Neural progenitor cell (in vitro differentiated cells): ENCODE measurements at regions not wholly inside any gene's neighbourhood (a gene's known extent, or its start where the extent isn't known, plus 50 kb on each side); places are given as distances from the start of the nearest gene placed in this dataset.

Experiments
- DNase-seq: peaks from one replicate; pipeline ENCODE4 v3.0.0-alpha.2; 2016; ENCODE audit warnings: low spot score
- H2AFZ ChIP-seq: fragments of 200-600 bp; sonication (generic); replicated peaks from 2 replicates; pipeline ENCODE4 v1.6.1; 2016; ENCODE audit warnings: antibody characterized with exemption
- H3F3A ChIP-seq: fragments of 200-600 bp; sonication (generic); 2 replicates; pipeline ENCODE4 v1.6.1; 2016; ENCODE audit warnings: antibody characterized with exemption, low read depth
- H3K27ac ChIP-seq: fragments of 200-600 bp; sonication (generic); 2 replicates; pipeline ENCODE4 v1.5.1; 2016; ENCODE audit warnings: mild to moderate bottlenecking
- H3K27me3 ChIP-seq: fragments of 200-600 bp; sonication (generic); 2 replicates; pipeline ENCODE4 v1.6.1; 2016; ENCODE audit warnings: mild to moderate bottlenecking, moderate library complexity
- H3K36me3 ChIP-seq: fragments of 200-600 bp; sonication (generic); 2 replicates; pipeline ENCODE4 v1.5.1; 2016
- H3K4me1 ChIP-seq: fragments of 200-600 bp; sonication (generic); 2 replicates; pipeline ENCODE4 v1.6.1; 2016; ENCODE audit warnings: mixed run types
- H3K4me2 ChIP-seq: fragments of 200-600 bp; sonication (generic); 2 replicates; pipeline ENCODE4 v1.6.1; 2016
- H3K4me3 ChIP-seq: fragments of 200-600 bp; sonication (generic); 2 replicates; pipeline ENCODE4 v1.5.1; 2016
- H3K79me2 ChIP-seq: fragments of 200-600 bp; sonication (generic); 2 replicates; pipeline ENCODE4 v1.6.1; 2016; ENCODE audit warnings: low read depth
- H3K9ac ChIP-seq: fragments of 200-600 bp; sonication (generic); 2 replicates; pipeline ENCODE4 v1.6.1; 2016
- H3K9me3 ChIP-seq: fragments of 200-600 bp; sonication (generic); 2 replicates; pipeline ENCODE4 v1.5.1; 2016; ENCODE audit warnings: low read depth
- H4K20me1 ChIP-seq: fragments of 200-600 bp; sonication (generic); 2 replicates; pipeline ENCODE4 v1.6.1; 2016; ENCODE audit warnings: low read depth
- H3K27ac Mint-ChIP-seq: 3 replicates; pipeline ENCODE4 v1.8.0; 2021; ENCODE audit warnings: mixed read lengths
- H3K27me3 Mint-ChIP-seq: 2 replicates; pipeline ENCODE4 v1.8.0; 2022; ENCODE audit warnings: low read depth, mild to moderate bottlenecking, inconsistent platforms, moderate library complexity, mixed read lengths; ENCODE audit not compliant: insufficient read depth
- H3K36me3 Mint-ChIP-seq: 3 replicates; pipeline ENCODE4 v1.8.0; 2021; ENCODE audit warnings: mixed read lengths
- H3K4me1 Mint-ChIP-seq: 3 replicates; pipeline ENCODE4 v1.8.0; 2021; ENCODE audit warnings: mixed read lengths
- H3K4me3 Mint-ChIP-seq: 3 replicates; pipeline ENCODE4 v1.8.0; 2021; ENCODE audit warnings: mild to moderate bottlenecking, moderate library complexity, mixed read lengths
- H3K9me3 Mint-ChIP-seq: 3 replicates; pipeline ENCODE4 v1.8.0; 2020; ENCODE audit warnings: mixed read lengths
- EZH2 ChIP-seq: fragments of 200-600 bp; sonication (generic); IDR thresholded peaks from 2 replicates; pipeline ENCODE4 v1.6.1; 2017; ENCODE audit warnings: antibody characterized with exemption, mild to moderate bottlenecking, moderate library complexity
- EZH2phosphoT487 ChIP-seq: fragments of 200-600 bp; sonication (generic); IDR thresholded peaks from 2 replicates; pipeline ENCODE4 v1.6.1; 2017; ENCODE audit warnings: antibody characterized with exemption
- TF ChIP-seq, protein P1 (sequence below): fragments of 200-600 bp; sonication (generic); IDR thresholded peaks from 2 replicates; pipeline ENCODE4 v1.5.1; 2017; ENCODE audit warnings: antibody characterized with exemption, mild to moderate bottlenecking

DNA sequence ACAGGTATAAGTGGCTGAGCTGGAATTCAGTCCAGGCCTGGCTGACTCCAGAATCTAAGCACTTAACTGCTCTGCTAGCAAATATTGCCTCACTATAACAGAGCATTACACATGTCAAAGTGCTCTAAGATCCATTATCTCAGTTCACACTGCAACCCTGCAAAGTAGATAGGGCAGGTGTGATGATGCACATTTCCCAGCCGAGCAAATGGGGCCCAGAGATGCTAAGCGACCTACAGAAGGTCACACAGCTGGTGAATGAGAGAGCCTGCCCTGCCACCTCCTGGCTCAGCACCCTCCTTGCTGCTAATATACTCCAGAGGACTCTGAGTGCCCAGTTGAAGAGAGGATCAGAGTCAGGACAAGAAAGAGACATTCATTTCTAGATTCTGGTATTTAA, 73.6 kb upstream of the CCL1 start:
- peaks cover 8% of the 10 kb centered on the region for H3K27me3 Mint-ChIP-seq

DNA sequence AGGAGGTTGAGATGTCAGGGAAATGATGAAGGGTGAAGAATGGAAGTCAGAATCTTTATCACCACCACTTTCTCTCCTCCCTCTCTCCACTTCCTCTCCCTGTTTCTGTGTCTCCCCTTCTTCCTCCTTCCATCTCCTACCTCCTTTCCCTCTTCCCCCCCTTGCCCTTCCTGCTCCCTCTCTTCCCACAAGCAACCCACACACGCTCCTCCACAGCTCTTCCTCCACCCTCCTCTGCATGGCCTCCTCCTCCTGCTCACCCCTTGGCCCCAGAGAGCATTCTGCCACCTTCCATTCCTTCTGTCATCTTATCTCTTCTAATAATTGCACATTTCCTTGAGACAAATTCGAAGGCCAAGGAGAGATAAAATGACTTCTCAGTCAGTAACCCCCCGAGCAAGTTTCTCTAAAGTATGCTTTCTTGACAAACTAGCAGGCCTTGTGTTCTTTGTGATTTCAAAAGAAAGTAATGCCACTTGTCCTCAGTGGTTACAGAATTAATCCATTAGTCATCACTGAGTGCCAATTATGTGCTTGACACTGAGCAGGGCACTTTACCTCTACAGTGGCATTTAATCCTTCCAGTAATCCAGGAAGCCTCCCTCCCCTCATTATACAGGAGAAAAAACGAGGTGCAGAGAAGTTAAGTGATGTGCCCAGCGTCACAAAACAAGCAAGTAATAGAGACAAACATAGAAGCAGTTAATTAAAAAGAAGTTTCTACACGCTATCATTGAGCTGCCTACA, 72.3 kb upstream of the CCL1 start:
- Mint-ChIP-seq H3K27me3 (peaks cover 5% of the 10 kb centered on the region), H3K36me3 (no peaks in the 10 kb centered on the region), H3K4me3 (no peak overlapping the region), H3K9me3 (no peaks in the 10 kb centered on the region), H3K4me1 (no peaks in the 10 kb centered on the region), H3K27ac (no peak overlapping the region)
- TF ChIP-seq EZH2phosphoT487 (no peak), EZH2 (no peak)
- TF ChIP-seq, protein P1, sequence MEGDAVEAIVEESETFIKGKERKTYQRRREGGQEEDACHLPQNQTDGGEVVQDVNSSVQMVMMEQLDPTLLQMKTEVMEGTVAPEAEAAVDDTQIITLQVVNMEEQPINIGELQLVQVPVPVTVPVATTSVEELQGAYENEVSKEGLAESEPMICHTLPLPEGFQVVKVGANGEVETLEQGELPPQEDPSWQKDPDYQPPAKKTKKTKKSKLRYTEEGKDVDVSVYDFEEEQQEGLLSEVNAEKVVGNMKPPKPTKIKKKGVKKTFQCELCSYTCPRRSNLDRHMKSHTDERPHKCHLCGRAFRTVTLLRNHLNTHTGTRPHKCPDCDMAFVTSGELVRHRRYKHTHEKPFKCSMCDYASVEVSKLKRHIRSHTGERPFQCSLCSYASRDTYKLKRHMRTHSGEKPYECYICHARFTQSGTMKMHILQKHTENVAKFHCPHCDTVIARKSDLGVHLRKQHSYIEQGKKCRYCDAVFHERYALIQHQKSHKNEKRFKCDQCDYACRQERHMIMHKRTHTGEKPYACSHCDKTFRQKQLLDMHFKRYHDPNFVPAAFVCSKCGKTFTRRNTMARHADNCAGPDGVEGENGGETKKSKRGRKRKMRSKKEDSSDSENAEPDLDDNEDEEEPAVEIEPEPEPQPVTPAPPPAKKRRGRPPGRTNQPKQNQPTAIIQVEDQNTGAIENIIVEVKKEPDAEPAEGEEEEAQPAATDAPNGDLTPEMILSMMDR, result no peak
- Histone ChIP-seq H3K9me3 (no peaks in the 10 kb centered on the region), H3K79me2 (no peaks in the 10 kb centered on the region), H3K36me3 (no peaks in the 10 kb centered on the region), H3K27me3 (no peaks in the 10 kb centered on the region), H3F3A (no peaks in the 10 kb centered on the region), H2AFZ (no peak overlapping the region), H3K27ac (no peak overlapping the region), H3K9ac (no peak overlapping the region), H3K4me1 (no peaks in the 10 kb centered on the region), H3K4me3 (no peak overlapping the region), H4K20me1 (no peaks in the 10 kb centered on the region), H3K4me2 (no peak overlapping the region)
- no peak for DNase-seq

More for the DNA sequence above, 73.6 kb upstream of the CCL1 start:
- no peaks in the 10 kb centered on the region for H3K4me1 ChIP-seq
- no peaks in the 10 kb centered on the region for H3K9me3 ChIP-seq
- Mint-ChIP-seq H3K4me1 (no peaks in the 10 kb centered on the region), H3K4me3 (no peak overlapping the region), H3K36me3 (no peaks in the 10 kb centered on the region), H3K27ac (no peak overlapping the region), H3K9me3 (no peaks in the 10 kb centered on the region)
- no peaks in the 10 kb centered on the region for H3K36me3 ChIP-seq
- H4K20me1 ChIP-seq, result no peaks in the 10 kb centered on the region
- peaks cover 4% of the 10 kb centered on the region for H3K27me3 ChIP-seq
- no peak overlapping the region for H3K27ac ChIP-seq
- TF ChIP-seq EZH2, result no peak
- TF ChIP-seq EZH2phosphoT487, result no peak
- TF ChIP-seq, protein P1, result no peak
- H2AFZ ChIP-seq, result no peak overlapping the region
- no peaks in the 10 kb centered on the region for H3F3A ChIP-seq
- H3K79me2 ChIP-seq, result no peaks in the 10 kb centered on the region
- no peak overlapping the region for H3K4me3 ChIP-seq
- no peak for DNase-seq
- H3K9ac ChIP-seq, result no peak overlapping the region
- no peak overlapping the region for H3K4me2 ChIP-seq

DNA sequence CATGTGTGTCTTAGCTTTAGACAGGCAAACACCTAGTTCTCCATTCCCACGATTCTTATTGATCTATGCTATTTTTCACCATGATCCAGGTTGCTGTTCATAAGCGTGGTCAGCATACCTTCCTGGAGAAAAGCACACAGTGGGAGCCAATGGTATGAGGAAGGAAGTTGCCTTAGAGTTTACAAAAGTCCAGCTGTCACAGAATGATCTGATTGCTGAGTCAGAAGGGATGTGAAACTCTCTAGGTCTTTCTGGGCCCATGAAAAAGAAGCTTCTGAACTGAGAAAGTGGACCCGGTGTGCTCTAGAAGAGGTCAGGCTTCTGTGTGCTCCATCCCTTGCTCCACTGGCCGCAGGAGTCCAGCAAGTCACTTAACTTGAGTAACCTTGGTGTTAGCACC, 71.0 kb upstream of the CCL1 start:
- Mint-ChIP-seq H3K27me3 (peaks cover 3% of the 10 kb centered on the region), H3K4me1 (no peaks in the 10 kb centered on the region), H3K4me3 (no peak overlapping the region), H3K9me3 (no peaks in the 10 kb centered on the region), H3K36me3 (no peaks in the 10 kb centered on the region), H3K27ac (no peak overlapping the region)
- H3K27ac ChIP-seq, result no peak overlapping the region
- no peak overlapping the region for H3K4me2 ChIP-seq
- H3K9me3 ChIP-seq, result no peaks in the 10 kb centered on the region
- no peaks in the 10 kb centered on the region for H3F3A ChIP-seq
- H3K4me1 ChIP-seq, result no peaks in the 10 kb centered on the region
- no peak overlapping the region for H3K4me3 ChIP-seq
- no peak for DNase-seq
- no peaks in the 10 kb centered on the region for H3K36me3 ChIP-seq
- H4K20me1 ChIP-seq, result no peaks in the 10 kb centered on the region
- no peak overlapping the region for H3K9ac ChIP-seq
- no peak overlapping the region for H2AFZ ChIP-seq
- H3K79me2 ChIP-seq, result no peaks in the 10 kb centered on the region
- TF ChIP-seq EZH2 (no peak), EZH2phosphoT487 (no peak)
- TF ChIP-seq, protein P1, result no peak
- no peaks in the 10 kb centered on the region for H3K27me3 ChIP-seq
